Liver (tissue), 8 donors: ENCODE measurements at regions not wholly inside any gene's neighbourhood (a gene's known extent, or its start where the extent isn't known, plus 50 kb on each side); places are given as distances from the start of the nearest gene placed in this dataset.

Experiments
- DNase-seq: peaks from one replicate; pipeline ENCODE4 v3.0.0-alpha.2; 2017; ENCODE audit warnings: low spot score
- H3K27ac ChIP-seq, 2 donors: one replicate each; pipeline ENCODE4 v1.7.0; 2013; ENCODE audit warnings: inconsistent platforms in 2 of 2, low read length in 2 of 2, control low read depth in 1 of 2, low read depth in 1 of 2, mild to moderate bottlenecking in 1 of 2
- H3K27me3 ChIP-seq, 4 donors: one replicate each; pipeline versions ENCODE4 v1.6.1 to v1.7.0; 2013; ENCODE audit warnings: low read length in 3 of 4, inconsistent platforms in 1 of 4, mild to moderate bottlenecking in 1 of 4, moderate library complexity in 1 of 4; ENCODE audit not compliant: control insufficient read depth in 4 of 4, insufficient read depth in 4 of 4
- H3K36me3 ChIP-seq, 4 donors: one replicate each; pipeline versions ENCODE4 v1.6.1 to v1.7.0; 2013; ENCODE audit warnings: low read length in 3 of 4, mild to moderate bottlenecking in 3 of 4, low read depth in 1 of 4, moderate library complexity in 1 of 4; ENCODE audit not compliant: control insufficient read depth in 4 of 4, insufficient read depth in 3 of 4
- H3K4me1 ChIP-seq, 4 donors: one replicate each; pipeline versions ENCODE4 v1.6.1 to v1.7.0; 2013; ENCODE audit warnings: low read length in 3 of 4, mild to moderate bottlenecking in 3 of 4, moderate library complexity in 1 of 4; ENCODE audit not compliant: control insufficient read depth in 4 of 4, insufficient read depth in 4 of 4
- H3K4me3 ChIP-seq, 3 donors: one replicate each; pipeline versions ENCODE4 v1.6.1 to v1.7.0; 2013; ENCODE audit warnings: low read length in 3 of 3, control low read depth in 1 of 3, low read depth in 1 of 3, mild to moderate bottlenecking in 1 of 3
- H3K9ac ChIP-seq, 2 donors: one replicate each; pipeline ENCODE4 v1.7.0; 2013; ENCODE audit warnings: low read length in 2 of 2, mild to moderate bottlenecking in 2 of 2, moderate library complexity in 2 of 2, control low read depth in 1 of 2, low read depth in 1 of 2
- H3K9me3 ChIP-seq, 4 donors: one replicate each; pipeline versions ENCODE4 v1.6.1 to v1.7.0; 2013; ENCODE audit warnings: low read length in 3 of 4; ENCODE audit not compliant: control insufficient read depth in 4 of 4
- EGR1 ChIP-seq, 2 donors: IDR thresholded peaks; 2 replicates each; pipeline ENCODE4 v1.6.1; 2016 to 2018; ENCODE audit warnings: antibody characterized with exemption in 2 of 2, low read depth in 2 of 2
- FOXA1 ChIP-seq: IDR thresholded peaks from 2 replicates; pipeline ENCODE4 v1.6.1; 2016; ENCODE audit warnings: antibody characterized with exemption
- FOXA2 ChIP-seq: IDR thresholded peaks from 2 replicates; pipeline ENCODE4 v1.6.1; 2016; ENCODE audit warnings: antibody characterized with exemption
- GABPA ChIP-seq, 2 donors: IDR thresholded peaks in 1 of 2; conservative IDR thresholded peaks in 1 of 2; 2 replicates each; pipeline ENCODE4 v1.6.1; 2016; ENCODE audit warnings: antibody characterized with exemption in 2 of 2, mild to moderate bottlenecking in 1 of 2, moderate library complexity in 1 of 2
- HNF4A ChIP-seq, 2 donors: conservative IDR thresholded peaks; 2 replicates each; pipeline ENCODE4 v1.6.1; 2016; ENCODE audit warnings: antibody characterized with exemption in 2 of 2, mild to moderate bottlenecking in 2 of 2
- HNF4G ChIP-seq: IDR thresholded peaks from 2 replicates; pipeline ENCODE4 v1.6.1; 2016; ENCODE audit warnings: antibody characterized with exemption
- JUND ChIP-seq, 2 donors: IDR thresholded peaks; 2 replicates each; pipeline ENCODE4 v1.6.1; 2016; ENCODE audit warnings: antibody characterized with exemption in 2 of 2
- NR2F2 ChIP-seq: IDR thresholded peaks from 2 replicates; pipeline ENCODE4 v1.6.1; 2016; ENCODE audit warnings: antibody characterized with exemption
- RAD21 ChIP-seq, 2 donors: IDR thresholded peaks; 2 replicates each; pipeline ENCODE4 v1.6.1; 2016; ENCODE audit warnings: antibody characterized with exemption in 2 of 2, mild to moderate bottlenecking in 2 of 2
- RXRA ChIP-seq, 2 donors: IDR thresholded peaks; 2 replicates each; pipeline ENCODE4 v1.6.1; 2017 to 2018; ENCODE audit warnings: antibody characterized with exemption in 2 of 2, mild to moderate bottlenecking in 1 of 2
- SP1 ChIP-seq: IDR thresholded peaks from 2 replicates; pipeline ENCODE4 v1.6.1; 2018; ENCODE audit warnings: antibody characterized with exemption, mild to moderate bottlenecking
- TAF1 ChIP-seq: conservative IDR thresholded peaks from 2 replicates; pipeline ENCODE4 v1.6.1; 2016; ENCODE audit warnings: antibody characterized with exemption, mild to moderate bottlenecking
- YY1 ChIP-seq: IDR thresholded peaks from 2 replicates; pipeline ENCODE4 v1.6.1; 2016; ENCODE audit warnings: antibody characterized with exemption, mild to moderate bottlenecking
- WGBS: extraction: QIAGEN DNeasy Blood & Tissue Kit; methylation state at CpG from one replicate; pipeline ENCODE4 v1.1.7; 2013; 5-methylcytosine and 5-hydroxymethylcytosine counted together
- TF ChIP-seq, protein P1 (sequence below): IDR thresholded peaks from 2 replicates; pipeline ENCODE4 v1.6.1; 2016; ENCODE audit warnings: antibody characterized with exemption
- TF ChIP-seq, protein P2 (sequence below): IDR thresholded peaks from 2 replicates; pipeline ENCODE4 v1.6.1; 2016; ENCODE audit warnings: antibody characterized with exemption
- TF ChIP-seq, protein P3 (sequence below): IDR thresholded peaks from 2 replicates; pipeline ENCODE4 v1.6.1; 2016; ENCODE audit warnings: antibody characterized with exemption, mild to moderate bottlenecking
- TF ChIP-seq, protein P4 (sequence below): fragments of 150-350 bp; IDR thresholded peaks from 2 replicates; pipeline ENCODE4 v1.5.1; 2017; ENCODE audit warnings: improper control_type of control experiment, low read depth, low read length; ENCODE audit not compliant: missing input control
- TF ChIP-seq, protein P5 (sequence below): IDR thresholded peaks from 2 replicates; pipeline ENCODE4 v1.6.1; 2016; ENCODE audit warnings: antibody characterized with exemption
- donor health status: healthy.
- donor health status: healthy.
- donor health status: healthy.
- donor health status: healthy.
- donor health status: healthy.

DNA sequence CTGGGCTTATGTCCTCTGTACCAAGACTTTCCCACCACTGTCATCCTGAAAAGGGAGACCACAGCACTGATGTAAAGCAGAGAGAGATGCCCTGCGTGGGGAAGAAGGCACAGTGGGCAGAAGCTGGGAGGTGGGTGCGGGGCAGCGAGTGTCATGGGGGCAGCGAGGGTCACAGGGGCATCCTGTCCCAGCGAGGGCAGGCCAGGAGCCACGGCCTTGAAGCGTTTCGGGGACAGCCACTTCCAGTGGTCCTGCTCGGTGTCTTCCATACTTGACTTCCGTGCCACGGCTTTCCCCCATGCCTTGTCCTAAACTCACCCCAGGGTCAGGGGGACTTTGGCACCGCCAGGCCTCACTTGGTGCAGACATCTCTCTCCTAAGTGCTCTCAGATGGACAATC is 1121.3 kb downstream of the TBC1D22A start:
- Histone ChIP-seq H3K4me1 (no peaks in the 10 kb centered on the region), H3K27me3 (peaks cover 0 to 6% (median 0%) of the 10 kb centered on the region in 4 donors), H3K9me3 (no peaks in the 10 kb centered on the region), H3K36me3 (no peaks in the 10 kb centered on the region), H3K4me3 (no peak overlapping the region), H3K27ac (no peak overlapping the region), H3K9ac (no peak overlapping the region)
- no peak for DNase-seq
- no peak for TF ChIP-seq GABPA (IDR thresholded peaks at IDR 0.05 in 1 of 2, conservative IDR thresholded peaks at IDR 0.05 in 1 of 2)
- no peak for TF ChIP-seq FOXA2
- TF ChIP-seq NR2F2, result no peak
- no peak for TF ChIP-seq RAD21 (IDR thresholded peaks at IDR 0.05)
- TF ChIP-seq HNF4G, result no peak
- no peak for TF ChIP-seq FOXA1
- TF ChIP-seq, protein P1, sequence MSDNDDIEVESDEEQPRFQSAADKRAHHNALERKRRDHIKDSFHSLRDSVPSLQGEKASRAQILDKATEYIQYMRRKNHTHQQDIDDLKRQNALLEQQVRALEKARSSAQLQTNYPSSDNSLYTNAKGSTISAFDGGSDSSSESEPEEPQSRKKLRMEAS, result no peak
- TF ChIP-seq, protein P2, sequence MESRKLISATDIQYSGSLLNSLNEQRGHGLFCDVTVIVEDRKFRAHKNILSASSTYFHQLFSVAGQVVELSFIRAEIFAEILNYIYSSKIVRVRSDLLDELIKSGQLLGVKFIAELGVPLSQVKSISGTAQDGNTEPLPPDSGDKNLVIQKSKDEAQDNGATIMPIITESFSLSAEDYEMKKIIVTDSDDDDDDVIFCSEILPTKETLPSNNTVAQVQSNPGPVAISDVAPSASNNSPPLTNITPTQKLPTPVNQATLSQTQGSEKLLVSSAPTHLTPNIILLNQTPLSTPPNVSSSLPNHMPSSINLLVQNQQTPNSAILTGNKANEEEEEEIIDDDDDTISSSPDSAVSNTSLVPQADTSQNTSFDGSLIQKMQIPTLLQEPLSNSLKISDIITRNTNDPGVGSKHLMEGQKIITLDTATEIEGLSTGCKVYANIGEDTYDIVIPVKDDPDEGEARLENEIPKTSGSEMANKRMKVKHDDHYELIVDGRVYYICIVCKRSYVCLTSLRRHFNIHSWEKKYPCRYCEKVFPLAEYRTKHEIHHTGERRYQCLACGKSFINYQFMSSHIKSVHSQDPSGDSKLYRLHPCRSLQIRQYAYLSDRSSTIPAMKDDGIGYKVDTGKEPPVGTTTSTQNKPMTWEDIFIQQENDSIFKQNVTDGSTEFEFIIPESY, result no peak
- TF ChIP-seq YY1, result no peak
- no peak for TF ChIP-seq SP1
- TF ChIP-seq, protein P3, sequence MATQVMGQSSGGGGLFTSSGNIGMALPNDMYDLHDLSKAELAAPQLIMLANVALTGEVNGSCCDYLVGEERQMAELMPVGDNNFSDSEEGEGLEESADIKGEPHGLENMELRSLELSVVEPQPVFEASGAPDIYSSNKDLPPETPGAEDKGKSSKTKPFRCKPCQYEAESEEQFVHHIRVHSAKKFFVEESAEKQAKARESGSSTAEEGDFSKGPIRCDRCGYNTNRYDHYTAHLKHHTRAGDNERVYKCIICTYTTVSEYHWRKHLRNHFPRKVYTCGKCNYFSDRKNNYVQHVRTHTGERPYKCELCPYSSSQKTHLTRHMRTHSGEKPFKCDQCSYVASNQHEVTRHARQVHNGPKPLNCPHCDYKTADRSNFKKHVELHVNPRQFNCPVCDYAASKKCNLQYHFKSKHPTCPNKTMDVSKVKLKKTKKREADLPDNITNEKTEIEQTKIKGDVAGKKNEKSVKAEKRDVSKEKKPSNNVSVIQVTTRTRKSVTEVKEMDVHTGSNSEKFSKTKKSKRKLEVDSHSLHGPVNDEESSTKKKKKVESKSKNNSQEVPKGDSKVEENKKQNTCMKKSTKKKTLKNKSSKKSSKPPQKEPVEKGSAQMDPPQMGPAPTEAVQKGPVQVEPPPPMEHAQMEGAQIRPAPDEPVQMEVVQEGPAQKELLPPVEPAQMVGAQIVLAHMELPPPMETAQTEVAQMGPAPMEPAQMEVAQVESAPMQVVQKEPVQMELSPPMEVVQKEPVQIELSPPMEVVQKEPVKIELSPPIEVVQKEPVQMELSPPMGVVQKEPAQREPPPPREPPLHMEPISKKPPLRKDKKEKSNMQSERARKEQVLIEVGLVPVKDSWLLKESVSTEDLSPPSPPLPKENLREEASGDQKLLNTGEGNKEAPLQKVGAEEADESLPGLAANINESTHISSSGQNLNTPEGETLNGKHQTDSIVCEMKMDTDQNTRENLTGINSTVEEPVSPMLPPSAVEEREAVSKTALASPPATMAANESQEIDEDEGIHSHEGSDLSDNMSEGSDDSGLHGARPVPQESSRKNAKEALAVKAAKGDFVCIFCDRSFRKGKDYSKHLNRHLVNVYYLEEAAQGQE, result no peak
- no peak for TF ChIP-seq RXRA (IDR thresholded peaks at IDR 0.05)
- TF ChIP-seq TAF1, result no peak
- no peak for TF ChIP-seq EGR1 (IDR thresholded peaks at IDR 0.05; ENCODE audit: low read depth in 2 of 2)
- no peak for TF ChIP-seq JUND (IDR thresholded peaks at IDR 0.05)
- TF ChIP-seq, protein P4, sequence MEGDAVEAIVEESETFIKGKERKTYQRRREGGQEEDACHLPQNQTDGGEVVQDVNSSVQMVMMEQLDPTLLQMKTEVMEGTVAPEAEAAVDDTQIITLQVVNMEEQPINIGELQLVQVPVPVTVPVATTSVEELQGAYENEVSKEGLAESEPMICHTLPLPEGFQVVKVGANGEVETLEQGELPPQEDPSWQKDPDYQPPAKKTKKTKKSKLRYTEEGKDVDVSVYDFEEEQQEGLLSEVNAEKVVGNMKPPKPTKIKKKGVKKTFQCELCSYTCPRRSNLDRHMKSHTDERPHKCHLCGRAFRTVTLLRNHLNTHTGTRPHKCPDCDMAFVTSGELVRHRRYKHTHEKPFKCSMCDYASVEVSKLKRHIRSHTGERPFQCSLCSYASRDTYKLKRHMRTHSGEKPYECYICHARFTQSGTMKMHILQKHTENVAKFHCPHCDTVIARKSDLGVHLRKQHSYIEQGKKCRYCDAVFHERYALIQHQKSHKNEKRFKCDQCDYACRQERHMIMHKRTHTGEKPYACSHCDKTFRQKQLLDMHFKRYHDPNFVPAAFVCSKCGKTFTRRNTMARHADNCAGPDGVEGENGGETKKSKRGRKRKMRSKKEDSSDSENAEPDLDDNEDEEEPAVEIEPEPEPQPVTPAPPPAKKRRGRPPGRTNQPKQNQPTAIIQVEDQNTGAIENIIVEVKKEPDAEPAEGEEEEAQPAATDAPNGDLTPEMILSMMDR, result no peak
- TF ChIP-seq HNF4A (conservative IDR thresholded peaks at IDR 0.05), result no peak
- TF ChIP-seq, protein P5, sequence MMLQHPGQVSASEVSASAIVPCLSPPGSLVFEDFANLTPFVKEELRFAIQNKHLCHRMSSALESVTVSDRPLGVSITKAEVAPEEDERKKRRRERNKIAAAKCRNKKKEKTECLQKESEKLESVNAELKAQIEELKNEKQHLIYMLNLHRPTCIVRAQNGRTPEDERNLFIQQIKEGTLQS, result no peak
- WGBS, result 87% methylated on average over 12 of the region's 12 CpGs

DNA sequence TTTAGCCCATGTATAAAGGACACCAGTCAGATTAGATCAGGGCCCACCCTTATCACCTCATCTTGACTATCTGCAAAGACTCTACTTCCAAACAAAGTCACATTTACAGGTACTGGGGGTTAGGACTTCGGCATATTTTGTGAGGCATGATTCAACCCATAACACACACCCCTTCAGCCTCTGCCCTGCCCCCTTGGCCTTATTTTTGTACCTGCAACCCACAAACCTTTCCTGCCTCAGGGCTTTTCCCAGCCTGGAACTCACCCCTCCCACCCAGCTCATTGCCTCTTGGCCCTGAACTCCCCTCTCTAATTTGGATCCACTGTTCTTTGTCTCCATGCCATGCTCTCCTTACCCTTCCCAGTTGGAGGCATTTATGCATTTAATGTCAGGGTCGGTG is 1116.9 kb downstream of the TBC1D22A start:
- H3K27me3 ChIP-seq, result peaks cover 0 to 4% (median 0%) of the 10 kb centered on the region in 4 donors
- no peak overlapping the region for H3K4me3 ChIP-seq
- H3K9me3 ChIP-seq, result no peaks in the 10 kb centered on the region
- H3K9ac ChIP-seq, result no peak overlapping the region
- WGBS, result 88% methylated on average over 2 of the region's 2 CpGs
- H3K27ac ChIP-seq, result no peak overlapping the region
- no peaks in the 10 kb centered on the region for H3K4me1 ChIP-seq
- no peak for DNase-seq
- TF ChIP-seq, protein P3, result no peak
- TF ChIP-seq, protein P4, result no peak
- no peak for TF ChIP-seq RAD21 (IDR thresholded peaks at IDR 0.05)
- no peak for TF ChIP-seq RXRA (IDR thresholded peaks at IDR 0.05)
- no peak for TF ChIP-seq SP1
- TF ChIP-seq HNF4A (conservative IDR thresholded peaks at IDR 0.05), result no peak
- TF ChIP-seq TAF1, result no peak
- TF ChIP-seq JUND (IDR thresholded peaks at IDR 0.05), result no peak
- TF ChIP-seq, protein P1, result no peak
- H3K36me3 ChIP-seq, result no peaks in the 10 kb centered on the region
